Stomach smooth muscle (tissue), 2 donors: ENCODE measurements at regions not wholly inside any gene's neighbourhood (a gene's known extent, or its start where the extent isn't known, plus 50 kb on each side); places are given as distances from the start of the nearest gene placed in this dataset.

Experiments used
- H3K27ac ChIP-seq: one replicate; pipeline ENCODE4 v1.7.0; 2013; ENCODE audit warnings: mild to moderate bottlenecking, low read length, inconsistent platforms
- H3K27me3 ChIP-seq, 2 donors: one replicate each; pipeline ENCODE4 v1.7.0; 2013; ENCODE audit warnings: low read length in 2 of 2; ENCODE audit not compliant: insufficient read depth in 2 of 2, control insufficient read depth in 1 of 2
- H3K36me3 ChIP-seq, 2 donors: one replicate each; pipeline ENCODE4 v1.7.0; 2013; ENCODE audit warnings: low read length in 2 of 2; ENCODE audit not compliant: control insufficient read depth in 2 of 2, insufficient read depth in 2 of 2
- H3K4me1 ChIP-seq: one replicate; pipeline ENCODE4 v1.7.0; 2013; ENCODE audit warnings: low read length; ENCODE audit not compliant: control insufficient read depth, insufficient read depth
- H3K4me3 ChIP-seq, 2 donors: one replicate each; pipeline ENCODE4 v1.7.0; 2013; ENCODE audit warnings: low read length in 2 of 2
- H3K9ac ChIP-seq, 2 donors: one replicate each; pipeline ENCODE4 v1.7.0; 2013; ENCODE audit warnings: low read length in 2 of 2, mild to moderate bottlenecking in 1 of 2
- H3K9me3 ChIP-seq, 2 donors: one replicate each; pipeline ENCODE4 v1.7.0; 2013; ENCODE audit warnings: low read length in 2 of 2; ENCODE audit not compliant: control insufficient read depth in 2 of 2
- donor health status: healthy.
- donor health status: Pancreatic carcinoma.

GRCh38 chr14:98608071-98609060 is 663.6 kb downstream of the BCL11B start:
- peaks cover 0 to 6% of the 10 kb centered on the region in 2 donors for H3K27me3 ChIP-seq
- no peak overlapping the region for H3K4me3 ChIP-seq
- H3K4me1 ChIP-seq: no peaks in the 10 kb centered on the region
- no peaks in the 10 kb centered on the region for H3K36me3 ChIP-seq
- H3K27ac ChIP-seq: no peak overlapping the region
- no peaks in the 10 kb centered on the region for H3K9me3 ChIP-seq
- H3K9ac ChIP-seq: no peak overlapping the region

DNA sequence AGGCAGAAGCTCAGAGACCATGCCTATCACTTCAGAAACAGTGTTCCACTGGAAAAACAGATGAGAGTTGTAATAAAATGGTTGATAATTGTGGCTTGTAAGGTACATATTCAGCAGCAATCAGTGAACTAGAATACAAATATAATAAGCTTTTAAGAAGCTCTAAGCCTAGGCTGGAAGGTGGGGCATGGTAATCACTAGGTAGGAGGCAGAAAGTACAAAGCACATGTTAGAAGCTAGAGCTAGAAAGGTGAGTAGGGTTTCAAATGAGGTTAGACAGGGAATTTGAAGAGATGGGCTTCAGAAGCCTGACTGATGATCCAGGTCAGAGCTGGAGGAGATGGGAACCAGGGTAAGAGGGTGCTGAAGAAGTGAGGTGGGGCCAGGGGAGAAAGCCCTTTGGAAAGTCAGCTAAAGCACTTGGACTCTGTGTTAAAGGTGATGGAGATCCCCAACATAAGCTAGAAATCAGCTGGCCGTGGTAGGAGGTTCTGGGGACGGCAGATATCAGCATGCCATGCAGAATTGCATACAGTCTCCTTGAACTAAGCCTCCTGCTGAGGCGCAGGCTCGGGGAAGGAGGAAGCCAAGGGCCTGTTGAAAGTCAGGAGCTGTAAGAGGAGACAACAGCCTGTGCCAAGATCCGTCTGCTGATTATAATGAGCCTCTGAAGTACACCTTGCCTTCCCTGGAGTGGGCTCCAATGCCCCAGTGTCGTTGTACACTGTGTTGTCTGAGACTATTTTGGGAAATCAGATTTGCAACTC is 659.4 kb downstream of the BCL11B start:
- no peaks in the 10 kb centered on the region for H3K4me1 ChIP-seq
- no peak overlapping the region for H3K9ac ChIP-seq
- H3K27ac ChIP-seq: no peak overlapping the region

DNA sequence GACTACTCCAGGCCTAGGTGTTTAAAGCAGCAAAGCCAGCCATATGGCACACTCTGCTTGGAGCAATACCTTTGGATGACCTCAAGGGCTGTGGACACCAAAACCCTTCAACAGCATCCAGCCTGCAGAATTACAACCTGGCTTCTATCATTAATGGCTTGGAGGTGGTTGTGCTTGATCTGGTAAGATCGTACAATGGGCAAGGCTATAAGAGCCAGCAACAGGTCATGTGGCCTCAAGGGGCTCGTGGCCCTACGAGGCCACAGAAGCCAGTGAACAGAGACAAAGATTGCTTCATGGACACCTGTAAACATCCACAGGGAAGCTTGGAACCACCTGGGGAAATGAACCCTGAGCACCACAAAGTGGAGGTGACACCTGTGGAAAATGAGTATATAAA is 657.3 kb downstream of the BCL11B start:
- no peak overlapping the region for H3K4me3 ChIP-seq
- no peaks in the 10 kb centered on the region for H3K36me3 ChIP-seq
- no peaks in the 10 kb centered on the region for H3K4me1 ChIP-seq
- H3K27ac ChIP-seq: no peak overlapping the region
- H3K9me3 ChIP-seq: no peaks in the 10 kb centered on the region
- no peaks in the 10 kb centered on the region for H3K27me3 ChIP-seq
- no peak overlapping the region for H3K9ac ChIP-seq

More for the DNA sequence above, 659.4 kb downstream of the BCL11B start:
- Histone ChIP-seq H3K9me3 (no peaks in the 10 kb centered on the region), H3K4me3 (no peak overlapping the region), H3K36me3 (no peaks in the 10 kb centered on the region), H3K27me3 (peaks cover 0 to 4% of the 10 kb centered on the region in 2 donors)

GRCh38 chr14:98622208-98623051 is 649.6 kb downstream of the BCL11B start:
- no peak overlapping the region for H3K27ac ChIP-seq
- peaks cover 0 to 8% of the 10 kb centered on the region in 2 donors for H3K9me3 ChIP-seq
- no peaks in the 10 kb centered on the region for H3K4me1 ChIP-seq

DNA sequence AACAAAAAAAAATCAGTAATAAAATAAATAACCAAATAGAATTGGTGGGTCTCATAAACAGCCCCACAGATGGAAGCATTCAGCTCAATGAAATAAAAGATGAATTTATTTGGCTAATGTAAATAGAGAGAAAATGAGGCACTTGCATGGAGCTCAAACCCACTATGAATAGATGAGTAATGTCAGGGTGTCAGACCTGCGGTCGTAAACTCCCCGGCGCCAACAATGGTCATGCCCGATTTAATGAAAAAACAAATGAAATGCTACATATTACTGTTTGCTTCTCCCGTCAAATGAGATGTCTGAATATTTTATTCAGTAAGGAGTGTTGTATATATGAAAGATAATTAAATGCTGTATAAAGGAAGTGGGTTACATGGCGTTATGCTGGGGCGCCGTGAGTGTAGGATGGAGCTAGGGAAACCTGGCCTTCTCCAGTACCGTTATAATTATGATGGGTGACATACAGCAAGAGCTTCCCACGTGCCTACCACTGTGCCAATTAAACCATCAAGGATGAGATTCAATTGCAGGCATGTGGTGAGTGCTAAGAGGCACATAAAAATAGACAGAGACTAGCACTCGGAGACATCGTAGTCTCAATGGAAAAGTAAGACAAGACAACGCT is 648.1 kb downstream of the BCL11B start:
- Histone ChIP-seq H3K4me3 (no peak overlapping the region), H3K4me1 (no peaks in the 10 kb centered on the region), H3K27ac (no peak overlapping the region), H3K9me3 (peaks cover 2 to 21% of the 10 kb centered on the region in 2 donors), H3K9ac (no peak overlapping the region), H3K36me3 (no peaks in the 10 kb centered on the region), H3K27me3 (no peaks in the 10 kb centered on the region)

More at GRCh38 chr14:98622208-98623051, 649.6 kb downstream of the BCL11B start:
- Histone ChIP-seq H3K36me3 (no peaks in the 10 kb centered on the region), H3K4me3 (no peak overlapping the region), H3K9ac (no peak overlapping the region), H3K27me3 (no peaks in the 10 kb centered on the region)

GRCh38 chr14:98633380-98633779 is 638.6 kb downstream of the BCL11B start:
- H3K36me3 ChIP-seq: no peaks in the 10 kb centered on the region
- peaks cover 2 to 5% of the 10 kb centered on the region in 2 donors for H3K9me3 ChIP-seq
- no peak overlapping the region for H3K4me3 ChIP-seq
- H3K9ac ChIP-seq: no peak overlapping the region
- H3K27me3 ChIP-seq: no peaks in the 10 kb centered on the region
- H3K4me1 ChIP-seq: no peaks in the 10 kb centered on the region
- no peak overlapping the region for H3K27ac ChIP-seq

DNA sequence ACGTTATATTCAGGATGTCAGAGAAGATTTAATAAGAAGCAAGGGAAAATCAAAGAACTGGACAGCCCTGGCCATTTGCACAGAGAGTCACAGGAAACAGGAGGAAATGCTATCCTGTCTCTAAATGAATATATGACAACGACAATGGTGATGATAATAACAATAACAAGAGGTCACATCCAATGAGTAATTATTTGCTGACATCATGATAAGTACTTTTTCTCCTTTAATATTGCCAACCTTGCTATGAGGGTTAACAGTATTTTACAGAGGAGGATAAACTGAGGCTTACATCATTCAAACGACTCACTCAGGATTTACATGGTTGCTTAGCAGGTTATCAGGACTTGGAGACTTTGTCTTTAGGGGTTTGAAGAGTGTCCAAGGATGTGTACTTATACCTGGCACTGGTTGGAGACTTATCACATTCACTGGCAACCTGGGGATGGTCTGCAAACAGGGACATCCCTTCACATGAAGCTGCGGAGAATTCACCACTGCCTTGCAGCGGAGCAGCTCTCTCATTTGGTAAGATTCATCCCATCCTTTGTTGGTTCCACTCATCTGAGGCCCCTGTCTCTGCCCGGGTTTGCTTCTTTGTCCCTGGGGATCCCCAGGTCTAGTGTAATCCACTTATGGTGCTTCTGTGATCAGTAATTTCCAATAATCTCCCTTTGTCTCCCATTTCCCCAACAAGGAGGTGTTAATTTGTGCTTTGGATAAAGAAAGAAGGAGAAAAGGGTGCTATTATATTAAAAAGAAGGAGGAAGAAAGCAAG is 637.8 kb downstream of the BCL11B start:
- Histone ChIP-seq H3K27me3 (no peaks in the 10 kb centered on the region), H3K27ac (no peak overlapping the region), H3K4me3 (no peak overlapping the region), H3K4me1 (no peaks in the 10 kb centered on the region), H3K36me3 (no peaks in the 10 kb centered on the region), H3K9ac (no peak overlapping the region), H3K9me3 (no peaks in the 10 kb centered on the region)

GRCh38 chr14:98638366-98638765 is 633.6 kb downstream of the BCL11B start:
- no peak overlapping the region for H3K27ac ChIP-seq

DNA sequence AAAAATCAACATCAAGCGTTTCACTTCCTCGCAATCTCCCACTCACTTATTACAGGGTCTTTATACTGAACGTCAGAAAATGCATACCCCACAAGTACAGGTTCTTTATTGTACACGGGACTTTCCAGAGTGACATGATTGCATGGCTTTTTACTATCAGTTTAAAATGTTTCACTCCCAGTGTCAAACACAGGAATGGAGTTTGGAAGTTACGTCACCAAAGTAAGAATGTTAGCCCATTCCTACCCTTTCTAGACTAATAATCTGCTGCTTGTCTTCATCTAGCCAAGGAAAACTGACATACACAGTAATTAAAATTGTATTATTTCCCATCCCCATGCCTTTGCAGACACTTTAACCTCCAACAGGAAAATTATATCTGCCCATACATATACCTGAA is 624.2 kb downstream of the BCL11B start:
- Histone ChIP-seq H3K4me1 (no peaks in the 10 kb centered on the region), H3K27me3 (no peaks in the 10 kb centered on the region), H3K9ac (no peak overlapping the region), H3K36me3 (no peaks in the 10 kb centered on the region), H3K4me3 (no peak overlapping the region), H3K27ac (no peak overlapping the region), H3K9me3 (peaks cover 0 to 3% of the 10 kb centered on the region in 2 donors)

More at GRCh38 chr14:98638366-98638765, 633.6 kb downstream of the BCL11B start:
- no peaks in the 10 kb centered on the region for H3K27me3 ChIP-seq
- H3K4me3 ChIP-seq: no peak overlapping the region
- H3K36me3 ChIP-seq: no peaks in the 10 kb centered on the region
- H3K9me3 ChIP-seq: no peaks in the 10 kb centered on the region
- H3K9ac ChIP-seq: no peak overlapping the region
- no peaks in the 10 kb centered on the region for H3K4me1 ChIP-seq
